ENCODE measurements at regions not wholly inside any gene's neighbourhood (a gene's known extent, or its start where the extent isn't known, plus 50 kb on each side); places are given as distances from the start of the nearest gene placed in this dataset.

DNA sequence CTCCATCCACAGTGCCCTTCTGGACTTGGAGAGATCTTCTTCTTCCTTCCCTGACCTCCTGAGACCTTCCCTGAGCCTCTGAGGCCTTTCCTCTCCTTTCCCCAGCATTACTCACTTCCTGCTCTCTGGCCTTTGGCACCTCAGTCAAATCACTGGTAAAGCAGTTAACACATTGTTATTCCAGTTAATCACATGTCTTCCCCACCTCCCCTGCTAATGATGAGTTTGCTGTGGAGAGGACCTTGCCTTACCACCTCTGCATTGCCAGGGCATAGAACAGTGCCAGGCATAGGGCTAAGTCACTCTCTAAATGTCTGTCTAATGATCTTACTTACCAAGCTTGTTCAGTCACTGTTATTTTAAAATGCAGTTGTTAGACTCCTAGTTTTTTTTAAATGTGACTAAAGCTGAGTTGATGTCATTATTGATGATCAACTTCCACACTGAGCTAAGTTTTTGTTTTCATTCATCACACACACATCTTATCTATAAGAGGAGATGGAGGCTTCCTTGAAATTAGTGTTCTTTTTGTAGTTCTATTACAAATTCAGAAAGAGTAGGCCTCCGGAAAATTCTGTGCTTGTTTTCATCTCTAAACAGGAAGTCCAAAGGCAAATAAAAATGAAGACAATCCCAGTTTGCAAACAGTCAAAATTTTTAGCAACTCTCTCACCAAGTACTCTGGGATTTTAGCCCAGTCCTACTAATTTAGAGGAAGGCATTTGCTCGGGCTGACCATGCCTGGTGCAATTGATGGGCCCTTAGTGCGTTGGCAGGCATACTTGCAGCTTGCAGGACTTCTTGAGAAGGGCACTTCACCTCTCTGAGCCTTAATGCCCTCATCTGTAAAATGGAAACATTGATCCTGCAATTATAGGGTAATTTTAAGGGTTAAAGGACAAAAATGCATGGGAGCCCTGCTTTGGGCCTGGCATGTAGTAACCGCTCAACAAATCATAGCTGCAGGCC lies 113.7 kb upstream of the SPRED2 start:
- TF ChIP-seq, protein P1, sequence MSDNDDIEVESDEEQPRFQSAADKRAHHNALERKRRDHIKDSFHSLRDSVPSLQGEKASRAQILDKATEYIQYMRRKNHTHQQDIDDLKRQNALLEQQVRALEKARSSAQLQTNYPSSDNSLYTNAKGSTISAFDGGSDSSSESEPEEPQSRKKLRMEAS (CRISPR knock-in tag; IDR thresholded peaks at IDR 0.05): no peak
- TF ChIP-seq, protein P2, sequence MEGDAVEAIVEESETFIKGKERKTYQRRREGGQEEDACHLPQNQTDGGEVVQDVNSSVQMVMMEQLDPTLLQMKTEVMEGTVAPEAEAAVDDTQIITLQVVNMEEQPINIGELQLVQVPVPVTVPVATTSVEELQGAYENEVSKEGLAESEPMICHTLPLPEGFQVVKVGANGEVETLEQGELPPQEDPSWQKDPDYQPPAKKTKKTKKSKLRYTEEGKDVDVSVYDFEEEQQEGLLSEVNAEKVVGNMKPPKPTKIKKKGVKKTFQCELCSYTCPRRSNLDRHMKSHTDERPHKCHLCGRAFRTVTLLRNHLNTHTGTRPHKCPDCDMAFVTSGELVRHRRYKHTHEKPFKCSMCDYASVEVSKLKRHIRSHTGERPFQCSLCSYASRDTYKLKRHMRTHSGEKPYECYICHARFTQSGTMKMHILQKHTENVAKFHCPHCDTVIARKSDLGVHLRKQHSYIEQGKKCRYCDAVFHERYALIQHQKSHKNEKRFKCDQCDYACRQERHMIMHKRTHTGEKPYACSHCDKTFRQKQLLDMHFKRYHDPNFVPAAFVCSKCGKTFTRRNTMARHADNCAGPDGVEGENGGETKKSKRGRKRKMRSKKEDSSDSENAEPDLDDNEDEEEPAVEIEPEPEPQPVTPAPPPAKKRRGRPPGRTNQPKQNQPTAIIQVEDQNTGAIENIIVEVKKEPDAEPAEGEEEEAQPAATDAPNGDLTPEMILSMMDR (IDR thresholded peaks at IDR 0.05): no peak
- TF ChIP-seq USF2 (CRISPR knock-in tag; IDR thresholded peaks at IDR 0.05) (no peak), ELF4 (CRISPR knock-in tag; IDR thresholded peaks at IDR 0.05; ENCODE audit: low read depth) (no peak), PRRX2 (CRISPR knock-in tag; IDR thresholded peaks at IDR 0.05) (no peak), CREB1 (CRISPR knock-in tag; IDR thresholded peaks at IDR 0.05) (no peak)
- TF ChIP-seq, protein P3, sequence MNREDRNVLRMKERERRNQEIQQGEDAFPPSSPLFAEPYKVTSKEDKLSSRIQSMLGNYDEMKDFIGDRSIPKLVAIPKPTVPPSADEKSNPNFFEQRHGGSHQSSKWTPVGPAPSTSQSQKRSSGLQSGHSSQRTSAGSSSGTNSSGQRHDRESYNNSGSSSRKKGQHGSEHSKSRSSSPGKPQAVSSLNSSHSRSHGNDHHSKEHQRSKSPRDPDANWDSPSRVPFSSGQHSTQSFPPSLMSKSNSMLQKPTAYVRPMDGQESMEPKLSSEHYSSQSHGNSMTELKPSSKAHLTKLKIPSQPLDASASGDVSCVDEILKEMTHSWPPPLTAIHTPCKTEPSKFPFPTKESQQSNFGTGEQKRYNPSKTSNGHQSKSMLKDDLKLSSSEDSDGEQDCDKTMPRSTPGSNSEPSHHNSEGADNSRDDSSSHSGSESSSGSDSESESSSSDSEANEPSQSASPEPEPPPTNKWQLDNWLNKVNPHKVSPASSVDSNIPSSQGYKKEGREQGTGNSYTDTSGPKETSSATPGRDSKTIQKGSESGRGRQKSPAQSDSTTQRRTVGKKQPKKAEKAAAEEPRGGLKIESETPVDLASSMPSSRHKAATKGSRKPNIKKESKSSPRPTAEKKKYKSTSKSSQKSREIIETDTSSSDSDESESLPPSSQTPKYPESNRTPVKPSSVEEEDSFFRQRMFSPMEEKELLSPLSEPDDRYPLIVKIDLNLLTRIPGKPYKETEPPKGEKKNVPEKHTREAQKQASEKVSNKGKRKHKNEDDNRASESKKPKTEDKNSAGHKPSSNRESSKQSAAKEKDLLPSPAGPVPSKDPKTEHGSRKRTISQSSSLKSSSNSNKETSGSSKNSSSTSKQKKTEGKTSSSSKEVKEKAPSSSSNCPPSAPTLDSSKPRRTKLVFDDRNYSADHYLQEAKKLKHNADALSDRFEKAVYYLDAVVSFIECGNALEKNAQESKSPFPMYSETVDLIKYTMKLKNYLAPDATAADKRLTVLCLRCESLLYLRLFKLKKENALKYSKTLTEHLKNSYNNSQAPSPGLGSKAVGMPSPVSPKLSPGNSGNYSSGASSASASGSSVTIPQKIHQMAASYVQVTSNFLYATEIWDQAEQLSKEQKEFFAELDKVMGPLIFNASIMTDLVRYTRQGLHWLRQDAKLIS (CRISPR knock-in tag; IDR thresholded peaks at IDR 0.05; ENCODE audit: borderline replicate concordance): no peak

Measured in WTC11 (cell line).